Endothelial cell of umbilical vein (primary cell): ENCODE measurements at regions not wholly inside any gene's neighbourhood (a gene's known extent, or its start where the extent isn't known, plus 50 kb on each side); places are given as distances from the start of the nearest gene placed in this dataset.

Experiments
- CTCF ChIP-seq, 2 donors: IDR thresholded peaks; 1 replicate in 1 of 2; 2 replicates in 1 of 2; pipeline ENCODE4 v1.5.1; 2011; ENCODE audit warnings: low read length in 2 of 2, mild to moderate bottlenecking in 2 of 2, moderate library complexity in 2 of 2, control low read depth in 1 of 2, inconsistent platforms in 1 of 2, low read depth in 1 of 2; ENCODE audit not compliant: insufficient read depth in 1 of 2; ENCODE audit errors: extremely low read depth in 1 of 2
- FOS ChIP-seq: IDR thresholded peaks from 2 replicates; pipeline ENCODE4 v1.6.1; 2011; ENCODE audit warnings: mild to moderate bottlenecking, low read length, moderate library complexity, borderline replicate concordance; ENCODE audit not compliant: insufficient read depth
- MAX ChIP-seq: IDR thresholded peaks from 2 replicates; pipeline ENCODE4 v1.6.1; 2011; ENCODE audit not compliant: insufficient read depth, insufficient read length
- MYC ChIP-seq: IDR thresholded peaks from one replicate; pipeline ENCODE4 v1.6.1; 2011; ENCODE audit warnings: mild to moderate bottlenecking, low read depth, low read length
- POLR2AphosphoS5 ChIP-seq: IDR thresholded peaks from 2 replicates; pipeline ENCODE4 v1.6.1; 2012; ENCODE audit warnings: low read depth, mild to moderate bottlenecking, control low read depth, low read length, moderate library complexity; ENCODE audit not compliant: insufficient read depth

GRCh38 chr3:30306896-30307295 is 299.5 kb upstream of the TGFBR2 start:
- TF ChIP-seq MYC: no peak
- TF ChIP-seq MAX: no peak
- TF ChIP-seq CTCF (IDR thresholded peaks at IDR 0.05; ENCODE audit: extremely low read depth in 1 of 2, insufficient read depth in 1 of 2, low read depth in 1 of 2, low read length in 2 of 2): no peak
- no peak for TF ChIP-seq FOS
- TF ChIP-seq POLR2AphosphoS5: no peak
